ENCODE measurements at regions not wholly inside any gene's neighbourhood (a gene's known extent, or its start where the extent isn't known, plus 50 kb on each side); places are given as distances from the start of the nearest gene placed in this dataset.

GRCh38 chr10:44776181-44776580 lies 135.0 kb upstream of the TMEM72 start:
- no peak for TF ChIP-seq CTCF (IDR thresholded peaks at IDR 0.05; ENCODE audit: low read depth, low read length, poor library complexity, severe bottlenecking)
- TF ChIP-seq EZH2phosphoT487 (IDR thresholded peaks at IDR 0.05; ENCODE audit: borderline replicate concordance, low read length): no peak

Measured in DOHH2 (cell line).